Lower leg skin (tissue), 4 donors: ENCODE measurements at regions not wholly inside any gene's neighbourhood (a gene's known extent, or its start where the extent isn't known, plus 50 kb on each side); places are given as distances from the start of the nearest gene placed in this dataset.

Source experiments
- DNase-seq, 2 donors: peaks; one replicate each; pipeline ENCODE4 v3.0.0-alpha.2; 2019; ENCODE audit warnings: low spot score in 2 of 2
- H3K4me3 ChIP-seq: fragments of 200-600 bp; sonication (generic); 2 replicates; pipeline ENCODE4 v1.5.1; 2017; ENCODE audit warnings: mild to moderate bottlenecking, low read depth; ENCODE audit not compliant: poor library complexity, severe bottlenecking
- CTCF ChIP-seq, 3 donors: fragments of 450-650 bp; IDR thresholded peaks; one replicate each; pipeline ENCODE4 v1.5.1; 2016; ENCODE audit warnings: antibody characterized with exemption in 3 of 3, mild to moderate bottlenecking in 3 of 3, moderate library complexity in 2 of 3
- POLR2A ChIP-seq, 2 donors: fragments of 450-650 bp; IDR thresholded peaks; one replicate each; pipeline ENCODE4 v1.6.1; 2016 to 2017; ENCODE audit warnings: antibody characterized with exemption in 2 of 2, mild to moderate bottlenecking in 1 of 2, moderate library complexity in 1 of 2
- WGBS, 2 donors: methylation state at CpG; one replicate each; pipeline ENCODE4 v1.1.5; 2018; 5-methylcytosine and 5-hydroxymethylcytosine counted together
- intact Hi-C: fragments of 100-400 bp; cut with DNase I; formaldehyde crosslinking; loops from one replicate; pipeline ENCODE4 v1.15.0; 2023; ENCODE audit warnings: low total_unique reads

- no peak overlapping the region for H3K4me3 ChIP-seq
- WGBS, 2 donors = 14 to 36% methylated on average over 1 of the region's 1 CpG
- DNase-seq = no peak
- TF ChIP-seq POLR2A (IDR thresholded peaks at IDR 0.05) (no peak), CTCF (IDR thresholded peaks at IDR 0.05) (no peak)
- intact Hi-C loops = no loop called here
These were observed 70.7 kb upstream of the ANXA10 start for GRCh38 chr4:168021666-168022065.

- no peak for DNase-seq
- H3K4me3 ChIP-seq = no peak overlapping the region
- TF ChIP-seq CTCF (IDR thresholded peaks at IDR 0.05) (no peak), POLR2A (IDR thresholded peaks at IDR 0.05) (no peak)
- intact Hi-C loops = no loop called here
- 93 to 98% methylated on average over 2 of the region's 2 CpGs for WGBS, 2 donors
These were observed 63.8 kb upstream of the ANXA10 start for GRCh38 chr4:168028568-168028967.

GRCh38 chr4:168028970-168029597, 63.3 kb upstream of the ANXA10 start:
- 61 to 65% methylated on average over 5 of the region's 5 CpGs for WGBS, 2 donors
- no peak for DNase-seq
- intact Hi-C loops = no loop called here
- no peak overlapping the region for H3K4me3 ChIP-seq
- TF ChIP-seq POLR2A (IDR thresholded peaks at IDR 0.05) (no peak), CTCF (IDR thresholded peaks at IDR 0.05) (no peak)

GRCh38 chr4:168037676-168038075, 54.7 kb upstream of the ANXA10 start:
- WGBS, 2 donors = 56 to 59% methylated on average over 2 of the region's 2 CpGs
- no peak for TF ChIP-seq CTCF (IDR thresholded peaks at IDR 0.05)
- no peak for TF ChIP-seq POLR2A (IDR thresholded peaks at IDR 0.05)
- no peak overlapping the region for H3K4me3 ChIP-seq
- no peak for DNase-seq
- intact Hi-C loops = no loop called here

- 69 to 81% methylated on average over 1 of the region's 1 CpG for WGBS, 2 donors
- intact Hi-C loops = no loop called here
- no peak for TF ChIP-seq CTCF (IDR thresholded peaks at IDR 0.05)
- TF ChIP-seq POLR2A (IDR thresholded peaks at IDR 0.05) = no peak
- DNase-seq = no peak
- no peak overlapping the region for H3K4me3 ChIP-seq
These were observed 52.7 kb upstream of the ANXA10 start for GRCh38 chr4:168039593-168039992.
